HepG2 (cell line): ENCODE measurements at regions not wholly inside any gene's neighbourhood (a gene's known extent, or its start where the extent isn't known, plus 50 kb on each side); places are given as distances from the start of the nearest gene placed in this dataset.

Experiments used
- ATAC-seq: fragments of 200-7000 bp; cut with Tn5 transposase; 3 replicates; pipeline ENCODE4 v1.9.1; 2020; ENCODE audit warnings: mild to moderate bottlenecking, moderate library complexity
- BruUV-seq: library from RNA; stranded (reverse); fragments of 400-500 nt; replicated peaks from 2 replicates; lab custom pipeline; 2021; lab: Mats Ljungman, UMichigan
- CTCF ChIA-PET: fragments of 300-600 bp; formaldehyde crosslinking; extraction: SDS; loops from one replicate; lab custom pipeline; 2021; ENCODE audit warnings: low total read pairs, inconsistent platforms, low intra/inter-chr PET ratio; lab: Yijun Ruan, JAX
- POLR2A ChIA-PET: fragments of 350-600 bp; sonication (Branson Sonifier 250); formaldehyde crosslinking; loops from one replicate; lab custom pipeline; 2020; ENCODE audit warnings: antibody characterized with exemption, inconsistent platforms; lab: Yijun Ruan, JAX
- DNase-seq: peaks from one replicate; pipeline ENCODE4 v3.0.0-alpha.2; 2015; ENCODE audit warnings: low spot score
- FAIRE-seq: peaks from 3 replicates; lab custom pipeline; 2011; peaks lifted over from hg19 to GRCh38; lab: Jason Lieb, UNC
- H2AFZ ChIP-seq: one replicate; pipeline ENCODE4 v1.6.1; 2011; ENCODE audit warnings: low read length, inconsistent platforms
- H3K27ac ChIP-seq: fragments of 300-600 bp; 3 replicates; pipeline ENCODE4 v1.8.0; 2011; ENCODE audit warnings: mixed run types, mild to moderate bottlenecking, mixed read lengths, low read length, inconsistent platforms; ENCODE audit not compliant: insufficient read depth; ENCODE audit errors: extremely low read length
- H3K27me3 ChIP-seq, 2 experiments: fragments of 200-600 bp in 1 of 2; 2 replicates in 1 of 2; 3 replicates in 1 of 2; pipeline versions ENCODE4 v1.6.0 to v1.8.0; 2011; ENCODE audit warnings: low read length in 2 of 2, mild to moderate bottlenecking in 2 of 2, moderate library complexity in 2 of 2, inconsistent platforms in 1 of 2; ENCODE audit not compliant: insufficient read depth in 2 of 2, control insufficient read depth in 1 of 2
- H3K36me3 ChIP-seq, 2 experiments: fragments of 200-600 bp in 1 of 2; replicated peaks in 1 of 2; 2 replicates in 1 of 2; 3 replicates in 1 of 2; pipeline versions ENCODE4 v1.5.1 to v1.8.0; 2011; ENCODE audit warnings: low read length in 2 of 2, inconsistent platforms in 1 of 2; ENCODE audit not compliant: insufficient read depth in 2 of 2, control insufficient read depth in 1 of 2
- H3K4me1 ChIP-seq: 2 replicates; pipeline ENCODE4 v1.5.1; 2012; ENCODE audit warnings: low read length, inconsistent platforms; ENCODE audit not compliant: insufficient read depth
- H3K4me2 ChIP-seq: 2 replicates; pipeline ENCODE4 v1.6.0; 2011; ENCODE audit warnings: low read depth, low read length, inconsistent platforms
- H3K4me3 ChIP-seq, 3 experiments: fragments of 200-600 bp in 1 of 3; sonication (generic), shearing (Covaris generic) in 1 of 3; replicated peaks in 1 of 3; 2 replicates each; pipeline ENCODE4 v1.5.1; 2011 to 2016; ENCODE audit warnings: low read length in 3 of 3, inconsistent platforms in 2 of 3, low read depth in 2 of 3, mild to moderate bottlenecking in 2 of 3, control low read depth in 1 of 3, mixed read lengths in 1 of 3; ENCODE audit not compliant: insufficient read depth in 1 of 3
- H3K79me2 ChIP-seq: one replicate; pipeline ENCODE4 v1.6.1; 2011; ENCODE audit warnings: low read length, inconsistent platforms; ENCODE audit not compliant: insufficient read depth
- H3K9ac ChIP-seq: 2 replicates; pipeline ENCODE4 v1.6.0; 2011; ENCODE audit warnings: mild to moderate bottlenecking, low read depth, low read length, inconsistent platforms; ENCODE audit not compliant: insufficient read depth
- H3K9me3 ChIP-seq: 2 replicates; pipeline ENCODE4 v1.5.1; 2012; ENCODE audit warnings: mild to moderate bottlenecking, low read length
- H4K20me1 ChIP-seq: 2 replicates; pipeline ENCODE4 v1.6.0; 2011; ENCODE audit warnings: inconsistent platforms, mild to moderate bottlenecking, low read length, moderate library complexity; ENCODE audit not compliant: insufficient read depth
- EEA1 ChIP-seq: sonication (generic); formaldehyde crosslinking; IDR thresholded peaks from 2 replicates; pipeline ENCODE4 v1.5.1; 2020; ENCODE audit warnings: mild to moderate bottlenecking, missing genetic modification reagents, borderline replicate concordance
- FLYWCH1 ChIP-seq: sonication (generic); formaldehyde crosslinking; IDR thresholded peaks from 2 replicates; pipeline ENCODE4 v1.8.1; 2023; ENCODE audit warnings: mild to moderate bottlenecking, missing genetic modification reagents
- MIER2 ChIP-seq: IDR thresholded peaks from 2 replicates; pipeline ENCODE4 v1.6.1; 2016; ENCODE audit warnings: missing biosample characterization, missing genetic modification reagents
- NBN ChIP-seq: fragments of 450-650 bp; conservative IDR thresholded peaks from 2 replicates; pipeline ENCODE4 v1.6.1; 2017
- NFIC ChIP-seq: IDR thresholded peaks from 2 replicates; pipeline ENCODE4 v1.6.1; 2012; ENCODE audit warnings: mild to moderate bottlenecking, low read length, inconsistent platforms
- PRPF4 ChIP-seq: fragments of 200-400 bp; formaldehyde crosslinking; IDR thresholded peaks from 2 replicates; pipeline ENCODE4 v1.6.1; 2016; ENCODE audit warnings: low read length, low read depth; ENCODE audit not compliant: poor library complexity, severe bottlenecking
- RCOR2 ChIP-seq: IDR thresholded peaks from 2 replicates; pipeline ENCODE4 v1.6.1; 2016; ENCODE audit warnings: missing biosample characterization, missing genetic modification reagents
- REXO4 ChIP-seq: sonication (generic); formaldehyde crosslinking; IDR thresholded peaks from 2 replicates; pipeline ENCODE4 v1.8.0; 2022; ENCODE audit warnings: missing genetic modification reagents, mild to moderate bottlenecking, borderline replicate concordance
- RNF219 ChIP-seq: sonication (generic); formaldehyde crosslinking; IDR thresholded peaks from 2 replicates; pipeline ENCODE4 v1.5.0; 2020; ENCODE audit warnings: mild to moderate bottlenecking, missing genetic modification reagents
- SALL2 ChIP-seq: sonication (generic); formaldehyde crosslinking; IDR thresholded peaks from 2 replicates; pipeline ENCODE4 v1.8.1; 2023; ENCODE audit warnings: mild to moderate bottlenecking, missing genetic modification reagents, inconsistent platforms
- SIN3A ChIP-seq: IDR thresholded peaks from 2 replicates; pipeline ENCODE4 v1.6.1; 2011; ENCODE audit warnings: low read depth, mild to moderate bottlenecking, control low read depth, low read length, borderline replicate concordance
- TCF7L2 ChIP-seq: IDR thresholded peaks from 2 replicates; pipeline ENCODE4 v1.6.1; 2011; ENCODE audit warnings: mild to moderate bottlenecking, low read depth, low read length, moderate library complexity
- ZNF20 ChIP-seq: sonication (generic); formaldehyde crosslinking; IDR thresholded peaks from 2 replicates; pipeline ENCODE4 v1.4.0; 2020; ENCODE audit warnings: mild to moderate bottlenecking, moderate library complexity, missing genetic modification reagents
- ZNF292 ChIP-seq: sonication (generic); formaldehyde crosslinking; IDR thresholded peaks from 2 replicates; pipeline ENCODE4 v1.8.1; 2022; ENCODE audit warnings: mild to moderate bottlenecking, low read depth, missing genetic modification reagents, borderline replicate concordance
- ZNF34 ChIP-seq: sonication (generic); formaldehyde crosslinking; IDR thresholded peaks from 2 replicates; pipeline ENCODE4 v1.4.0; 2020; ENCODE audit warnings: mild to moderate bottlenecking, missing genetic modification reagents, borderline replicate concordance
- ZNF343 ChIP-seq: sonication (generic); formaldehyde crosslinking; IDR thresholded peaks from 2 replicates; pipeline ENCODE4 v1.4.0; 2020; ENCODE audit warnings: mild to moderate bottlenecking, missing genetic modification reagents
- ZNF430 ChIP-seq: sonication (generic); formaldehyde crosslinking; IDR thresholded peaks from 2 replicates; pipeline ENCODE4 v1.9.0; 2021; ENCODE audit warnings: mild to moderate bottlenecking, missing genetic modification reagents
- ZNF570 ChIP-seq: sonication (generic); formaldehyde crosslinking; IDR thresholded peaks from 2 replicates; pipeline ENCODE4 v1.4.0; 2020; ENCODE audit warnings: mild to moderate bottlenecking, missing genetic modification reagents, borderline replicate concordance
- WGBS: methylation state at CpG from one replicate; pipeline ENCODE4 v1.1.6; 2017; ENCODE audit warnings: low lambda C conversion rate; 5-methylcytosine and 5-hydroxymethylcytosine counted together
- in situ Hi-C: cut with HindIII; loops from 2 replicates; pipeline ENCODE4 v1.10.0; 2017; ENCODE audit warnings: low pct_unique_long_range_greater_than_20kb; ENCODE audit not compliant: extremely low pct_ligation_motif_present
- intact Hi-C: fragments of 100-400 bp; cut with micrococcal nuclease; formaldehyde crosslinking; loops from one replicate; pipeline ENCODE4 v1.10.0; 2022; ENCODE audit not compliant: unreplicated experiment

- Histone ChIP-seq H3K27ac (no peak overlapping the region), H3K27me3 (no peaks in the 10 kb centered on the region), H3K4me2 (no peak overlapping the region), H3K9ac (no peak overlapping the region), H3K79me2 (no peaks in the 10 kb centered on the region), H3K36me3 (no peaks in the 10 kb centered on the region), H4K20me1 (no peaks in the 10 kb centered on the region), H3K4me1 (no peaks in the 10 kb centered on the region), H3K4me3 (no peak overlapping the region), H2AFZ (no peak overlapping the region), H3K9me3 (no peaks in the 10 kb centered on the region)
- CTCF ChIA-PET: no interaction called here
- no peak for DNase-seq
- intact Hi-C loops (no loop called here), in situ Hi-C loops (no loop called here)
- TF ChIP-seq ZNF570 (CRISPR knock-in tag) (no peak), ZNF430 (no peak)
- no peak for ATAC-seq
- WGBS: 17% methylated on average over 1 of the region's 1 CpG
- no TSS peak for BruUV-seq
- FAIRE-seq: no peak
- POLR2A ChIA-PET: no interaction called here
These were observed 158.8 kb upstream of the CYRIA start for GRCh38 chr2:16824472-16824871.

GRCh38 chr2:16821692-16822091 lies 156.1 kb upstream of the CYRIA start:
- POLR2A ChIA-PET: no interaction called here
- TF ChIP-seq SALL2 (CRISPR knock-in tag) (no peak), ZNF34 (CRISPR knock-in tag) (no peak), NBN (no peak), ZNF292 (CRISPR knock-in tag) (no peak), FLYWCH1 (CRISPR knock-in tag) (no peak), ZNF343 (no peak), RCOR2 (CRISPR knock-in tag) (no peak), TCF7L2 (no peak), EEA1 (CRISPR knock-in tag) (no peak), SIN3A (no peak), ZNF20 (CRISPR knock-in tag) (no peak), REXO4 (CRISPR knock-in tag) (no peak), NFIC (no peak), PRPF4 (no peak), MIER2 (CRISPR knock-in tag) (no peak), RNF219 (CRISPR knock-in tag) (no peak)
- H2AFZ ChIP-seq: no peak overlapping the region
- no peaks in the 10 kb centered on the region for H3K9me3 ChIP-seq
- BruUV-seq: no TSS peak
- intact Hi-C loops: no loop called here
- H3K4me2 ChIP-seq: no peak overlapping the region
- no peak for ATAC-seq
- H3K27me3 ChIP-seq: no peaks in the 10 kb centered on the region
- no peaks in the 10 kb centered on the region for H4K20me1 ChIP-seq
- no peak for DNase-seq
- WGBS: 24% methylated on average over 2 of the region's 2 CpGs
- no peaks in the 10 kb centered on the region for H3K36me3 ChIP-seq
- H3K79me2 ChIP-seq: no peaks in the 10 kb centered on the region
- in situ Hi-C loops: no loop called here
- H3K27ac ChIP-seq: no peak overlapping the region
- peaks cover 14% of the 10 kb centered on the region for H3K4me1 ChIP-seq
- H3K4me3 ChIP-seq: no peak overlapping the region
- no peak overlapping the region for H3K9ac ChIP-seq
- no peak for FAIRE-seq
- CTCF ChIA-PET: no interaction called here
